ENCODE measurements at regions not wholly inside any gene's neighbourhood (a gene's known extent, or its start where the extent isn't known, plus 50 kb on each side); places are given as distances from the start of the nearest gene placed in this dataset.

DNA sequence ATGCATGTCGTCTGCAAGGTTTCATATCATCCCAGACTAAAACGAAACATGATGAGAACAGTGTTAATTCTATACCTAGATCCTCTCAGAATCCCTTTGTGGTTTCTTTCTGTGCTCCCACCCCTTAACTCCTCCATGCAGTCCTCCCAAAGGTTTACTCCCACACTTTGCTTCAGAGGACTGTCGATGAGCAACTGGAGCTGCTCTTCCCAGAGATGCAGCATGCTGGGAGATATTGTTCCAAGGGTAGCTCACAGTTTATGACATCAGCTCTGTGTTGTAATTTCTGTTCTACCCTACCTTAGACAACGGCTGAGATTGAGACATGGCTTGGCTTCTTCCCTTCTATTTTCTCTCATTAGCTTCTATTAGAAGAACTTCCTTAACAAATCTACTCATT is 313.0 kb upstream of the COL8A1 start:
- TF ChIP-seq, protein P1, sequence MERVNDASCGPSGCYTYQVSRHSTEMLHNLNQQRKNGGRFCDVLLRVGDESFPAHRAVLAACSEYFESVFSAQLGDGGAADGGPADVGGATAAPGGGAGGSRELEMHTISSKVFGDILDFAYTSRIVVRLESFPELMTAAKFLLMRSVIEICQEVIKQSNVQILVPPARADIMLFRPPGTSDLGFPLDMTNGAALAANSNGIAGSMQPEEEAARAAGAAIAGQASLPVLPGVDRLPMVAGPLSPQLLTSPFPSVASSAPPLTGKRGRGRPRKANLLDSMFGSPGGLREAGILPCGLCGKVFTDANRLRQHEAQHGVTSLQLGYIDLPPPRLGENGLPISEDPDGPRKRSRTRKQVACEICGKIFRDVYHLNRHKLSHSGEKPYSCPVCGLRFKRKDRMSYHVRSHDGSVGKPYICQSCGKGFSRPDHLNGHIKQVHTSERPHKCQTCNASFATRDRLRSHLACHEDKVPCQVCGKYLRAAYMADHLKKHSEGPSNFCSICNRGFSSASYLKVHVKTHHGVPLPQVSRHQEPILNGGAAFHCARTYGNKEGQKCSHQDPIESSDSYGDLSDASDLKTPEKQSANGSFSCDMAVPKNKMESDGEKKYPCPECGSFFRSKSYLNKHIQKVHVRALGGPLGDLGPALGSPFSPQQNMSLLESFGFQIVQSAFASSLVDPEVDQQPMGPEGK (CRISPR knock-in tag; IDR thresholded peaks at IDR 0.05; ENCODE audit: borderline replicate concordance) = no peak
- TF ChIP-seq ARNTL (CRISPR knock-in tag; IDR thresholded peaks at IDR 0.05; ENCODE audit: borderline replicate concordance, low read depth) (no peak), BACH2 (CRISPR knock-in tag; IDR thresholded peaks at IDR 0.05; ENCODE audit: borderline replicate concordance) (no peak), ZFP30 (CRISPR knock-in tag; IDR thresholded peaks at IDR 0.05) (no peak), PPARA (CRISPR knock-in tag; IDR thresholded peaks at IDR 0.05; ENCODE audit: borderline replicate concordance) (no peak), RARB (CRISPR knock-in tag; IDR thresholded peaks at IDR 0.05) (no peak), ZNF8 (CRISPR knock-in tag; IDR thresholded peaks at IDR 0.05) (no peak), ZFP3 (CRISPR knock-in tag; IDR thresholded peaks at IDR 0.05) (no peak)

All from SK-N-SH treated with all-trans-retinoic acid at 6 μM for 48 hours (cell line).